ENCODE measurements at regions not wholly inside any gene's neighbourhood (a gene's known extent, or its start where the extent isn't known, plus 50 kb on each side); places are given as distances from the start of the nearest gene placed in this dataset.

DNA sequence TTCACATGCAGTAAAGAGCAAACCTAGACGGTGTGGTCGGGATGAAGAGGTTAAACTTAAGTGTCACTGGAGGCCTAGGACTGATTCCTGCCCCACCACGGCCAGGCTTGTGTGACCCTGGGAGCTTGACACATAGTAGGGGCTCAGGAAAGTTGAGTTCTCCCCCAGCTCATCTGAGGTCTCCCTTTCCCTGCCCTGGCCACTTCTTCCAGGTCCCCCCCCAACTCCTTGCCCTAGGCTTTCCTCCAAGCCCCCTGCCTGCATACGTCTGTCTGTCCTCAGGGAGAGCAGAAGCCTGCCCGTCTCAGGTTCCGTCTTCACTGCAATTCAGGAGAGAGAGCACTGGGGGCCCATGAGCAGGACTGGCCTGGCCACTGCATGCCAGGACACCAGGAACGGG lies 225.8 kb downstream of the PTPRU start:
- TF ChIP-seq SUZ12 (IDR thresholded peaks at IDR 0.05; ENCODE audit: extremely low read depth, insufficient read depth, insufficient read length) (no peak), YY1 (IDR thresholded peaks at IDR 0.05; ENCODE audit: insufficient read depth, insufficient read length) (no peak), ZNF274 (IDR thresholded peaks at IDR 0.05; ENCODE audit: low read depth, low read length) (no peak)

Measured in NT2/D1 (cell line).